Peyer's patch (tissue), 4 donors: ENCODE measurements at regions not wholly inside any gene's neighbourhood (a gene's known extent, or its start where the extent isn't known, plus 50 kb on each side); places are given as distances from the start of the nearest gene placed in this dataset.

Experiments
- POLR2A ChIP-seq, 2 donors: fragments of 450-650 bp; IDR thresholded peaks; one replicate each; pipeline ENCODE4 v1.5.1; 2017; ENCODE audit warnings: antibody characterized with exemption in 2 of 2, mild to moderate bottlenecking in 2 of 2, moderate library complexity in 2 of 2
- TF ChIP-seq, protein P1 (sequence below), 6 experiments: fragments of 450-650 bp in 4 of 6; fragments of 200-600 bp in 2 of 6; sonication (generic) in 1 of 6; IDR thresholded peaks; one replicate each; pipeline ENCODE4 v1.5.1; 2017 to 2019; ENCODE audit warnings: antibody characterized with exemption in 6 of 6, mild to moderate bottlenecking in 3 of 6, moderate library complexity in 1 of 6

- TF ChIP-seq, protein P1, sequence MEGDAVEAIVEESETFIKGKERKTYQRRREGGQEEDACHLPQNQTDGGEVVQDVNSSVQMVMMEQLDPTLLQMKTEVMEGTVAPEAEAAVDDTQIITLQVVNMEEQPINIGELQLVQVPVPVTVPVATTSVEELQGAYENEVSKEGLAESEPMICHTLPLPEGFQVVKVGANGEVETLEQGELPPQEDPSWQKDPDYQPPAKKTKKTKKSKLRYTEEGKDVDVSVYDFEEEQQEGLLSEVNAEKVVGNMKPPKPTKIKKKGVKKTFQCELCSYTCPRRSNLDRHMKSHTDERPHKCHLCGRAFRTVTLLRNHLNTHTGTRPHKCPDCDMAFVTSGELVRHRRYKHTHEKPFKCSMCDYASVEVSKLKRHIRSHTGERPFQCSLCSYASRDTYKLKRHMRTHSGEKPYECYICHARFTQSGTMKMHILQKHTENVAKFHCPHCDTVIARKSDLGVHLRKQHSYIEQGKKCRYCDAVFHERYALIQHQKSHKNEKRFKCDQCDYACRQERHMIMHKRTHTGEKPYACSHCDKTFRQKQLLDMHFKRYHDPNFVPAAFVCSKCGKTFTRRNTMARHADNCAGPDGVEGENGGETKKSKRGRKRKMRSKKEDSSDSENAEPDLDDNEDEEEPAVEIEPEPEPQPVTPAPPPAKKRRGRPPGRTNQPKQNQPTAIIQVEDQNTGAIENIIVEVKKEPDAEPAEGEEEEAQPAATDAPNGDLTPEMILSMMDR (IDR thresholded peaks at IDR 0.05) = no peak
- no peak for TF ChIP-seq POLR2A (IDR thresholded peaks at IDR 0.05)
Measured at GRCh38 chr13:50159607-50160006, 144.4 kb downstream of the KCNRG start.
